Lower leg skin (tissue), 3 donors: ENCODE measurements at regions not wholly inside any gene's neighbourhood (a gene's known extent, or its start where the extent isn't known, plus 50 kb on each side); places are given as distances from the start of the nearest gene placed in this dataset.

Source experiments
- POLR2A ChIP-seq, 2 donors: fragments of 450-650 bp; IDR thresholded peaks; one replicate each; pipeline ENCODE4 v1.6.1; 2016 to 2017; ENCODE audit warnings: antibody characterized with exemption in 2 of 2, mild to moderate bottlenecking in 1 of 2, moderate library complexity in 1 of 2
- TF ChIP-seq, protein P1 (sequence below), 3 donors: fragments of 450-650 bp; IDR thresholded peaks; one replicate each; pipeline ENCODE4 v1.5.1; 2016; ENCODE audit warnings: antibody characterized with exemption in 3 of 3, mild to moderate bottlenecking in 3 of 3, moderate library complexity in 2 of 3

DNA sequence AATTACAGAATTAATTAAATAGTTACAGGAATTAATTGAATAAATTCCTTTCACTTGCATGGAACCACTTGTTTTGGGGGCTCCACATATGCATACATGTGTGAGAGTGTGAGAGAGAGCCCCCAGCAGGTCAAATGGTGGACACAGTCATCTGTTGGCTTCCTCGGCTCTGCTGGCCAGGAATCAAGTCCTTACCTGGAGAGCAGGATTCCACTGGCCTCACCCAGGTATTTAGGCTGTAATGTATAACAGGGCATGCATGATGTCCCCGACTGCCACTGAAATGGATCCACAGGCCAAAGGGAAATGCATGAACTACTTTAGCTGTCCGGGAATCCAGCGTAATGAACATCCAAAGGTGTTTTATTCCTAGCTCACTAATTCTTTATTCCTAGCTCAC lies 139.7 kb upstream of the SMAD3 start:
- TF ChIP-seq, protein P1, sequence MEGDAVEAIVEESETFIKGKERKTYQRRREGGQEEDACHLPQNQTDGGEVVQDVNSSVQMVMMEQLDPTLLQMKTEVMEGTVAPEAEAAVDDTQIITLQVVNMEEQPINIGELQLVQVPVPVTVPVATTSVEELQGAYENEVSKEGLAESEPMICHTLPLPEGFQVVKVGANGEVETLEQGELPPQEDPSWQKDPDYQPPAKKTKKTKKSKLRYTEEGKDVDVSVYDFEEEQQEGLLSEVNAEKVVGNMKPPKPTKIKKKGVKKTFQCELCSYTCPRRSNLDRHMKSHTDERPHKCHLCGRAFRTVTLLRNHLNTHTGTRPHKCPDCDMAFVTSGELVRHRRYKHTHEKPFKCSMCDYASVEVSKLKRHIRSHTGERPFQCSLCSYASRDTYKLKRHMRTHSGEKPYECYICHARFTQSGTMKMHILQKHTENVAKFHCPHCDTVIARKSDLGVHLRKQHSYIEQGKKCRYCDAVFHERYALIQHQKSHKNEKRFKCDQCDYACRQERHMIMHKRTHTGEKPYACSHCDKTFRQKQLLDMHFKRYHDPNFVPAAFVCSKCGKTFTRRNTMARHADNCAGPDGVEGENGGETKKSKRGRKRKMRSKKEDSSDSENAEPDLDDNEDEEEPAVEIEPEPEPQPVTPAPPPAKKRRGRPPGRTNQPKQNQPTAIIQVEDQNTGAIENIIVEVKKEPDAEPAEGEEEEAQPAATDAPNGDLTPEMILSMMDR (IDR thresholded peaks at IDR 0.05), result no peak
- TF ChIP-seq POLR2A (IDR thresholded peaks at IDR 0.05), result no peak
